Lower lobe of right lung (tissue), 2 donors: ENCODE measurements at regions not wholly inside any gene's neighbourhood (a gene's known extent, or its start where the extent isn't known, plus 50 kb on each side); places are given as distances from the start of the nearest gene placed in this dataset.

ENCODE experiments used
- ATAC-seq, 2 donors: fragments of 200-7000 bp; cut with Tn5 transposase; one replicate each; pipeline ENCODE4 v1.9.1; 2020 to 2022; ENCODE audit warnings: mild to moderate bottlenecking in 2 of 2, moderate library complexity in 2 of 2
- DNase-seq: peaks from one replicate; pipeline ENCODE4 v3.0.0-alpha.2; 2020
- H3K27ac ChIP-seq: fragments of 200-600 bp; one replicate; pipeline ENCODE4 v1.8.0; 2022
- H3K27me3 ChIP-seq: fragments of 200-600 bp; one replicate; pipeline ENCODE4 v1.8.0; 2022; ENCODE audit warnings: low read depth
- H3K36me3 ChIP-seq: fragments of 200-600 bp; one replicate; pipeline ENCODE4 v1.8.0; 2022; ENCODE audit warnings: mild to moderate bottlenecking
- H3K4me1 ChIP-seq: fragments of 200-600 bp; one replicate; pipeline ENCODE4 v1.8.0; 2022
- H3K4me3 ChIP-seq: fragments of 200-600 bp; one replicate; pipeline ENCODE4 v1.8.0; 2022; ENCODE audit warnings: mild to moderate bottlenecking
- H3K9me3 ChIP-seq: fragments of 200-600 bp; one replicate; pipeline ENCODE4 v1.8.0; 2022
- CTCF ChIP-seq: fragments of 200-600 bp; IDR thresholded peaks from one replicate; pipeline ENCODE4 v1.8.0; 2022; ENCODE audit warnings: antibody characterized with exemption, mild to moderate bottlenecking
- intact Hi-C: fragments of 100-400 bp; cut with DNase I; formaldehyde crosslinking; loops from one replicate; pipeline ENCODE4 v1.11.0; 2022
- donor health status: DM: no; HTN: yes; CAD: no; lungs with severe emphysema.

GRCh38 chr10:45064998-45065397, 64.3 kb downstream of the ZNF22 start:
- Histone ChIP-seq H3K9me3 (no peaks in the 10 kb centered on the region), H3K27ac (no peak overlapping the region), H3K4me3 (no peak overlapping the region), H3K27me3 (no peaks in the 10 kb centered on the region), H3K36me3 (no peaks in the 10 kb centered on the region), H3K4me1 (no peaks in the 10 kb centered on the region)
- intact Hi-C loops: no loop called here
- DNase-seq (no peak), ATAC-seq (no peak)
- TF ChIP-seq CTCF: no peak

- no peak for ATAC-seq
- no peak overlapping the region for H3K27ac ChIP-seq
- H3K27me3 ChIP-seq: no peaks in the 10 kb centered on the region
- intact Hi-C loops: no loop called here
- DNase-seq: no peak
- no peaks in the 10 kb centered on the region for H3K9me3 ChIP-seq
- no peak overlapping the region for H3K4me3 ChIP-seq
- TF ChIP-seq CTCF: no peak
- H3K4me1 ChIP-seq: no peaks in the 10 kb centered on the region
- no peaks in the 10 kb centered on the region for H3K36me3 ChIP-seq
Observed at GRCh38 chr10:45071043-45071813, 70.5 kb downstream of the ZNF22 start.

- DNase-seq (no peak), ATAC-seq (no peak)
- Histone ChIP-seq H3K4me3 (no peak overlapping the region), H3K9me3 (no peaks in the 10 kb centered on the region), H3K36me3 (no peaks in the 10 kb centered on the region), H3K27ac (no peak overlapping the region), H3K4me1 (no peaks in the 10 kb centered on the region), H3K27me3 (no peaks in the 10 kb centered on the region)
- intact Hi-C loops: no loop called here
- no peak for TF ChIP-seq CTCF
Observed at GRCh38 chr10:45075216-45075615, 74.5 kb downstream of the ZNF22 start.

- Histone ChIP-seq H3K4me1 (no peaks in the 10 kb centered on the region), H3K27ac (no peak overlapping the region), H3K4me3 (no peak overlapping the region), H3K9me3 (no peaks in the 10 kb centered on the region), H3K27me3 (no peaks in the 10 kb centered on the region), H3K36me3 (no peaks in the 10 kb centered on the region)
- ATAC-seq (no peak), DNase-seq (no peak)
- no peak for TF ChIP-seq CTCF
- intact Hi-C loops: no loop called here
Observed at GRCh38 chr10:45075826-45076380, 75.2 kb downstream of the ZNF22 start.

DNA sequence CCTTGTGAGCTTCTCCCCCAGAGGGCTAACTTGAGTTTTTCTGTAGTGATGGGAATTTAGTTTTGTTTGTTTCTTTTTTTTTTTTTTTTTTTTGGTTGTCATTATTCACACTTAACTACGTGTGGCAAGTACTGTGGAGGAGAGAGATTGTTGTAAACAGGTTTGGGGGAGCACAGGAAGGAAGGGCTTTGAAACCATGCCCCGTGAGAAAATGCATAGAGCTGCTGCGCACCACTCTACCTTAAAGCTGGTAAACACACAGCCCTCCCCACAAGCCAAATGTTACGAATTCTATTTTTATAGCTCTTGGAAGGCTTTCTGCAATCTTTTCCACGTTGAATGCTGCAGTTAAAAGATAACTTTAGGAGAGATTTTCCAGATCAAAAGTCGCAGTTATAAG, 76.2 kb downstream of the ZNF22 start:
- ATAC-seq: no peak
- Histone ChIP-seq H3K4me3 (no peak overlapping the region), H3K27ac (no peak overlapping the region), H3K4me1 (no peaks in the 10 kb centered on the region), H3K27me3 (no peaks in the 10 kb centered on the region), H3K36me3 (no peaks in the 10 kb centered on the region), H3K9me3 (no peaks in the 10 kb centered on the region)
- intact Hi-C loops: no loop called here
- TF ChIP-seq CTCF: no peak
- DNase-seq: no peak
